Activated CD8-positive, alpha-beta memory T cell treated with anti-CD3 and anti-CD28 coated beads for 36 hours (primary cell): ENCODE measurements at regions not wholly inside any gene's neighbourhood (a gene's known extent, or its start where the extent isn't known, plus 50 kb on each side); places are given as distances from the start of the nearest gene placed in this dataset.
"Not testable (repeated sequence)": the region's sequence is repeated elsewhere in the genome, so short reads cannot be mapped to it uniquely, and the experiment has no call there.

Experiments used
- CTCF ChIA-PET: fragments of 350-600 bp; sonication (Branson Sonifier 250); formaldehyde crosslinking; loops from one replicate; lab custom pipeline; 2021; ENCODE audit warnings: antibody characterized with exemption; lab: Charles Lee
- POLR2A ChIA-PET: fragments of 350-600 bp; sonication (Branson Sonifier 250); formaldehyde crosslinking; loops from one replicate; lab custom pipeline; 2021; ENCODE audit warnings: antibody characterized with exemption; lab: Charles Lee

GRCh38 chr6:81086991-81087390 is 665.5 kb downstream of the TENT5A start:
- POLR2A ChIA-PET: no interaction called here
- CTCF ChIA-PET: no interaction called here

- POLR2A ChIA-PET: no interaction called here
- CTCF ChIA-PET: no interaction called here
These were observed 667.1 kb downstream of the TENT5A start for GRCh38 chr6:81085431-81085790.

- POLR2A ChIA-PET: no interaction called here
These were observed 667.6 kb downstream of the TENT5A start for GRCh38 chr6:81084776-81085430.

GRCh38 chr6:81075974-81076373 is 676.5 kb downstream of the TENT5A start:
- POLR2A ChIA-PET: no interaction called here
- CTCF ChIA-PET: no interaction called here

More at GRCh38 chr6:81084776-81085430, 667.6 kb downstream of the TENT5A start:
- CTCF ChIA-PET: no interaction called here

GRCh38 chr6:81073318-81073717 is 679.2 kb downstream of the TENT5A start:
- ChIA-PET POLR2A (no interaction called here), CTCF (no interaction called here)

GRCh38 chr6:81071121-81071520 is 681.4 kb downstream of the TENT5A start:
- CTCF ChIA-PET: no interaction called here

GRCh38 chr6:81067057-81067456 is 685.4 kb downstream of the TENT5A start:
- POLR2A ChIA-PET: no interaction called here
- CTCF ChIA-PET: no interaction called here

More at GRCh38 chr6:81071121-81071520, 681.4 kb downstream of the TENT5A start:
- POLR2A ChIA-PET: interaction anchor here (0.5 kb wide), 1 partner anchor 1735 kb away, joined by 5 read pairs; no protein-coding TSS in a partner anchor

- ChIA-PET CTCF (no interaction called here), POLR2A (no interaction called here)
These were observed 688.6 kb downstream of the TENT5A start for GRCh38 chr6:81063891-81064290.

- POLR2A ChIA-PET: no interaction called here
- CTCF ChIA-PET: no interaction called here
These were observed 698.4 kb downstream of the TENT5A start for GRCh38 chr6:81054036-81054435.

GRCh38 chr6:81051952-81052351 is 700.5 kb downstream of the TENT5A start:
- ChIA-PET POLR2A (no interaction called here), CTCF (no interaction called here)

- ChIA-PET CTCF (no interaction called here), POLR2A (no interaction called here)
These were observed 702.9 kb downstream of the TENT5A start for GRCh38 chr6:81049425-81050042.

- POLR2A ChIA-PET: no interaction called here
These were observed 721.1 kb downstream of the TENT5A start for GRCh38 chr6:81031416-81031815.

GRCh38 chr6:81026041-81026553 is 726.4 kb downstream of the TENT5A start:
- CTCF ChIA-PET: no interaction called here
- POLR2A ChIA-PET: no interaction called here

More at GRCh38 chr6:81031416-81031815, 721.1 kb downstream of the TENT5A start:
- CTCF ChIA-PET: no interaction called here

GRCh38 chr6:81023709-81024108 is 728.8 kb downstream of the TENT5A start:
- POLR2A ChIA-PET: no interaction called here

GRCh38 chr6:81023007-81023582 is 729.4 kb downstream of the TENT5A start:
- CTCF ChIA-PET: no interaction called here
- POLR2A ChIA-PET: no interaction called here

More at GRCh38 chr6:81023709-81024108, 728.8 kb downstream of the TENT5A start:
- CTCF ChIA-PET: no interaction called here

- CTCF ChIA-PET, POLR2A ChIA-PET: not testable (repeated sequence)
These were observed 734.9 kb downstream of the TENT5A start for GRCh38 chr6:81017586-81017985.

GRCh38 chr6:81003894-81004293 is 748.6 kb downstream of the TENT5A start:
- POLR2A ChIA-PET: no interaction called here
- CTCF ChIA-PET: no interaction called here

GRCh38 chr6:81003156-81003555 is 749.3 kb downstream of the TENT5A start:
- ChIA-PET POLR2A (no interaction called here), CTCF (no interaction called here)

GRCh38 chr6:81002126-81002525 is 750.4 kb downstream of the TENT5A start:
- CTCF ChIA-PET: no interaction called here
- POLR2A ChIA-PET: no interaction called here

GRCh38 chr6:80991316-80991715 is 761.2 kb downstream of the TENT5A start:
- POLR2A ChIA-PET: no interaction called here
- CTCF ChIA-PET: no interaction called here

- CTCF ChIA-PET: interaction anchor here (0.6 kb wide), 1 partner anchor 40 kb away, joined by 3 read pairs; no protein-coding TSS in a partner anchor
- POLR2A ChIA-PET: no interaction called here
These were observed 763.6 kb downstream of the TENT5A start for GRCh38 chr6:80988892-80989291.
